HEK293T (cell line): ENCODE measurements at regions not wholly inside any gene's neighbourhood (a gene's known extent, or its start where the extent isn't known, plus 50 kb on each side); places are given as distances from the start of the nearest gene placed in this dataset.

Source experiments
- ARNT ChIP-seq: fragments of 450-650 bp; IDR thresholded peaks from 2 replicates; pipeline ENCODE4 v1.6.1; 2017; ENCODE audit warnings: mild to moderate bottlenecking
- BHLHE40 ChIP-seq: fragments of 450-650 bp; IDR thresholded peaks from 2 replicates; pipeline ENCODE4 v1.6.1; 2016; ENCODE audit warnings: mild to moderate bottlenecking, moderate library complexity, borderline replicate concordance
- CTBP1 ChIP-seq: fragments of 450-650 bp; IDR thresholded peaks from 2 replicates; pipeline ENCODE4 v1.6.1; 2016; ENCODE audit warnings: borderline replicate concordance
- FOXM1 ChIP-seq: fragments of 450-650 bp; IDR thresholded peaks from 2 replicates; pipeline ENCODE4 v1.6.1; 2017; ENCODE audit warnings: mild to moderate bottlenecking, borderline replicate concordance
- HDGF ChIP-seq: fragments of 450-650 bp; IDR thresholded peaks from 2 replicates; pipeline ENCODE4 v1.6.1; 2017; ENCODE audit warnings: antibody characterized with exemption, borderline replicate concordance
- L3MBTL2 ChIP-seq: fragments of 450-650 bp; conservative IDR thresholded peaks from 2 replicates; pipeline ENCODE4 v1.6.1; 2016; ENCODE audit warnings: mild to moderate bottlenecking
- NFRKB ChIP-seq: fragments of 450-650 bp; IDR thresholded peaks from 2 replicates; pipeline ENCODE4 v1.6.1; 2016; ENCODE audit warnings: mild to moderate bottlenecking, moderate library complexity
- SP1 ChIP-seq: fragments of 450-650 bp; IDR thresholded peaks from 2 replicates; pipeline ENCODE4 v1.6.1; 2017
- SUZ12 ChIP-seq: fragments of 450-650 bp; IDR thresholded peaks from 2 replicates; pipeline ENCODE4 v1.6.1; 2016; ENCODE audit warnings: mild to moderate bottlenecking
- TARDBP ChIP-seq: fragments of 450-650 bp; IDR thresholded peaks from 2 replicates; pipeline ENCODE4 v1.6.1; 2016

- TF ChIP-seq NFRKB: no peak
- TF ChIP-seq HDGF: no peak
- no peak for TF ChIP-seq TARDBP
- no peak for TF ChIP-seq SP1
- TF ChIP-seq FOXM1: no peak
- no peak for TF ChIP-seq SUZ12
- no peak for TF ChIP-seq BHLHE40
- no peak for TF ChIP-seq ARNT
- no peak for TF ChIP-seq CTBP1
- TF ChIP-seq L3MBTL2: no peak
Observed at GRCh38 chrX:10676235-10676957, 56.0 kb upstream of the MID1 start.
